GM23248 (cell line): ENCODE measurements at regions not wholly inside any gene's neighbourhood (a gene's known extent, or its start where the extent isn't known, plus 50 kb on each side); places are given as distances from the start of the nearest gene placed in this dataset.

Source experiments
- DNase-seq: peaks from one replicate; pipeline ENCODE4 v3.0.0-alpha.2; 2015
- H2AFZ ChIP-seq: fragments of 200-600 bp; sonication (generic); 2 replicates; pipeline ENCODE4 v1.6.1; 2016; ENCODE audit warnings: antibody characterized with exemption
- H3F3A ChIP-seq: fragments of 200-600 bp; sonication (generic); 2 replicates; pipeline ENCODE4 v1.6.1; 2016; ENCODE audit warnings: mild to moderate bottlenecking, antibody characterized with exemption, mixed run types; ENCODE audit not compliant: insufficient read depth
- H3K27ac ChIP-seq: fragments of 200-600 bp; sonication (generic); 2 replicates; pipeline ENCODE4 v1.5.1; 2016; ENCODE audit warnings: mild to moderate bottlenecking
- H3K27me3 ChIP-seq: fragments of 200-600 bp; sonication (generic); replicated peaks from 2 replicates; pipeline ENCODE4 v1.6.1; 2016; ENCODE audit warnings: mild to moderate bottlenecking; ENCODE audit not compliant: insufficient read depth
- H3K36me3 ChIP-seq: fragments of 200-600 bp; sonication (generic); 2 replicates; pipeline ENCODE4 v1.6.1; 2016; ENCODE audit warnings: low read depth, mild to moderate bottlenecking
- H3K4me1 ChIP-seq: fragments of 200-600 bp; sonication (generic); 2 replicates; pipeline ENCODE4 v1.6.1; 2016; ENCODE audit warnings: mild to moderate bottlenecking; ENCODE audit not compliant: insufficient read depth
- H3K4me2 ChIP-seq: fragments of 200-600 bp; sonication (generic); one replicate; pipeline ENCODE4 v1.6.1; 2016; ENCODE audit warnings: mild to moderate bottlenecking; ENCODE audit not compliant: unreplicated experiment
- H3K4me3 ChIP-seq: fragments of 200-600 bp; sonication (generic); 2 replicates; pipeline ENCODE4 v1.5.1; 2016; ENCODE audit warnings: mild to moderate bottlenecking
- H3K79me2 ChIP-seq: fragments of 200-600 bp; sonication (generic); 2 replicates; pipeline ENCODE4 v1.6.1; 2016; ENCODE audit warnings: mild to moderate bottlenecking; ENCODE audit not compliant: insufficient read depth
- H3K9ac ChIP-seq: fragments of 200-600 bp; sonication (generic); 2 replicates; pipeline ENCODE4 v1.6.1; 2016; ENCODE audit warnings: mild to moderate bottlenecking
- H3K9me2 ChIP-seq: fragments of 200-600 bp; sonication (generic); 2 replicates; pipeline ENCODE4 v1.6.1; 2016; ENCODE audit warnings: mixed run types, mild to moderate bottlenecking, moderate library complexity; ENCODE audit not compliant: insufficient read depth
- H3K9me3 ChIP-seq: fragments of 200-600 bp; sonication (generic); one replicate; pipeline ENCODE4 v1.6.1; 2017; ENCODE audit warnings: low read depth
- H4K20me1 ChIP-seq: fragments of 200-600 bp; sonication (generic); 2 replicates; pipeline ENCODE4 v1.6.0; 2016; ENCODE audit not compliant: insufficient read depth
- EZH2 ChIP-seq: fragments of 200-600 bp; sonication (generic); IDR thresholded peaks from 2 replicates; pipeline ENCODE4 v1.6.1; 2018; ENCODE audit warnings: antibody characterized with exemption, mild to moderate bottlenecking; ENCODE audit not compliant: insufficient read depth, poor library complexity, severe bottlenecking
- EZH2phosphoT487 ChIP-seq: fragments of 200-600 bp; sonication (generic); IDR thresholded peaks from 2 replicates; pipeline ENCODE4 v1.6.1; 2018; ENCODE audit warnings: antibody characterized with exemption, moderate library complexity, mild to moderate bottlenecking, low read depth; ENCODE audit not compliant: insufficient read depth
- WGBS, 2 experiments: methylation state at CpG; one replicate each; pipeline ENCODE4 v1.1.6; 2015 to 2017; ENCODE audit warnings: low lambda C conversion rate in 2 of 2, low coverage in 1 of 2; ENCODE audit errors: missing lambda C conversion rate in 2 of 2; 5-methylcytosine and 5-hydroxymethylcytosine counted together
- in situ Hi-C: fragments of 300-500 bp; cut with MboI; formaldehyde crosslinking; loops from 2 replicates; pipeline ENCODE4 v1.15.0; 2020

DNA sequence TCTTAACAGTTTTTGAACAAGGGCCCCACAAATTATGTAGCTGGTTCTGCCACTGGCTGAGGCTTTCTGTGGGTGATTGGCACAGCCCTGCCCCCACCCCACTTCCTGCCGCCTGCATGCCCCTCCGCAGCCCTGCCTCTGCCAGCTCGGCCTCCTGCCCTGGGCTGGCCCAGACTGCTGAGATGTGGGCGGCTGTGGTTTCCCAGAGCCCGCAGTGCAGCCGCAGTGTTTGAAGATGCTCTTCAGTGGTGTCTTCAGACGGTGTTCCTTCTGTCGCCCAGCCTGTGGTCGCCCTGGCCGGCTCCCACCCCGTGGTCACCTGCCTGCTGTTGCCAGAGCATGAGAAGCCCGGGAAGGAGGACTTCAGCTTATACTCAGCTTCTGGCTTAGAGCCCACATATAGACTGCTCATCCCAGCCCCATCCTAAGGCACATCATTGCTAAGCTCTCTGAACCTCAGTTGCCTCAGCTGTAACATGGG is 154.3 kb downstream of the VEGFA start:
- Histone ChIP-seq H3K4me2 (no peak overlapping the region), H3K9me2 (no peaks in the 10 kb centered on the region), H4K20me1 (no peaks in the 10 kb centered on the region), H2AFZ (no peak overlapping the region), H3K27ac (peak overlapping the region; percentile 51), H3K9me3 (no peaks in the 10 kb centered on the region), H3F3A (peaks cover 4% of the 10 kb centered on the region; the same call in 1 of the 2 replicates), H3K4me1 (peaks cover 36% of the 10 kb centered on the region), H3K4me3 (no peak overlapping the region), H3K79me2 (no peaks in the 10 kb centered on the region), H3K36me3 (no peaks in the 10 kb centered on the region), H3K27me3 (no peaks in the 10 kb centered on the region), H3K9ac (no peak overlapping the region)
- WGBS, 2 experiments: 88% methylated on average over 10 to 12 of the region's 12 CpGs
- TF ChIP-seq EZH2phosphoT487: no peak
- TF ChIP-seq EZH2: no peak
- in situ Hi-C loops: no loop called here
- DNase-seq: peak; percentile 69

- no peak overlapping the region for H3K4me3 ChIP-seq
- no peaks in the 10 kb centered on the region for H3K27me3 ChIP-seq
- peak; percentile 89 for DNase-seq
- H3K36me3 ChIP-seq: no peaks in the 10 kb centered on the region
- no peaks in the 10 kb centered on the region for H3K9me3 ChIP-seq
- 0 out of 2 replicates have a peak overlapping the region, but pooled peaks have one; percentile 49 for H2AFZ ChIP-seq
- H3K4me1 ChIP-seq: peaks cover 36% of the 10 kb centered on the region
- WGBS, 2 experiments: 71 to 72% methylated on average over 15 of the region's 15 CpGs
- H3K79me2 ChIP-seq: no peaks in the 10 kb centered on the region
- H4K20me1 ChIP-seq: no peaks in the 10 kb centered on the region
- no peak overlapping the region for H3K4me2 ChIP-seq
- TF ChIP-seq EZH2phosphoT487 (no peak), EZH2 (no peak)
- H3F3A ChIP-seq: peaks cover 4% of the 10 kb centered on the region; the same call in 1 of the 2 replicates
- no peaks in the 10 kb centered on the region for H3K9me2 ChIP-seq
- H3K9ac ChIP-seq: no peak overlapping the region
- in situ Hi-C loops: no loop called here
- peak overlapping the region; percentile 51 for H3K27ac ChIP-seq
Observed at GRCh38 chr6:43923376-43924221, 153.6 kb downstream of the VEGFA start.

GRCh38 chr6:43922426-43923375 is 152.7 kb downstream of the VEGFA start:
- Histone ChIP-seq H3K9me2 (no peaks in the 10 kb centered on the region), H3K27me3 (no peaks in the 10 kb centered on the region), H3K4me3 (no peak overlapping the region), H2AFZ (no peak overlapping the region), H3K9me3 (no peaks in the 10 kb centered on the region), H3K79me2 (no peaks in the 10 kb centered on the region), H3K9ac (no peak overlapping the region), H3K27ac (no peak overlapping the region), H4K20me1 (no peaks in the 10 kb centered on the region), H3K4me1 (peaks cover 40% of the 10 kb centered on the region), H3K36me3 (no peaks in the 10 kb centered on the region), H3F3A (peaks cover 4% of the 10 kb centered on the region; the same call in 1 of the 2 replicates), H3K4me2 (no peak overlapping the region)
- in situ Hi-C loops: no loop called here
- no peak for TF ChIP-seq EZH2
- TF ChIP-seq EZH2phosphoT487: no peak
- DNase-seq: no peak
- WGBS, 2 experiments: 88 to 90% methylated on average over 17 of the region's 17 CpGs
